ENCODE measurements at regions not wholly inside any gene's neighbourhood (a gene's known extent, or its start where the extent isn't known, plus 50 kb on each side); places are given as distances from the start of the nearest gene placed in this dataset.

GRCh38 chr10:90041585-90041984, 340.2 kb downstream of the KIF20B start:
- no peak for TF ChIP-seq POLR2A (IDR thresholded peaks at IDR 0.05)
- TF ChIP-seq, protein P1, sequence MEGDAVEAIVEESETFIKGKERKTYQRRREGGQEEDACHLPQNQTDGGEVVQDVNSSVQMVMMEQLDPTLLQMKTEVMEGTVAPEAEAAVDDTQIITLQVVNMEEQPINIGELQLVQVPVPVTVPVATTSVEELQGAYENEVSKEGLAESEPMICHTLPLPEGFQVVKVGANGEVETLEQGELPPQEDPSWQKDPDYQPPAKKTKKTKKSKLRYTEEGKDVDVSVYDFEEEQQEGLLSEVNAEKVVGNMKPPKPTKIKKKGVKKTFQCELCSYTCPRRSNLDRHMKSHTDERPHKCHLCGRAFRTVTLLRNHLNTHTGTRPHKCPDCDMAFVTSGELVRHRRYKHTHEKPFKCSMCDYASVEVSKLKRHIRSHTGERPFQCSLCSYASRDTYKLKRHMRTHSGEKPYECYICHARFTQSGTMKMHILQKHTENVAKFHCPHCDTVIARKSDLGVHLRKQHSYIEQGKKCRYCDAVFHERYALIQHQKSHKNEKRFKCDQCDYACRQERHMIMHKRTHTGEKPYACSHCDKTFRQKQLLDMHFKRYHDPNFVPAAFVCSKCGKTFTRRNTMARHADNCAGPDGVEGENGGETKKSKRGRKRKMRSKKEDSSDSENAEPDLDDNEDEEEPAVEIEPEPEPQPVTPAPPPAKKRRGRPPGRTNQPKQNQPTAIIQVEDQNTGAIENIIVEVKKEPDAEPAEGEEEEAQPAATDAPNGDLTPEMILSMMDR (IDR thresholded peaks at IDR 0.05), result no peak

All from vagina (tissue), 2 donors.